SJSA1 (cell line): ENCODE measurements at regions not wholly inside any gene's neighbourhood (a gene's known extent, or its start where the extent isn't known, plus 50 kb on each side); places are given as distances from the start of the nearest gene placed in this dataset.

Experiments used
- DNase-seq, 2 experiments: peaks; one replicate each; pipeline ENCODE4 v3.0.0-alpha.2; 2015 to 2020; ENCODE audit warnings: low spot score in 2 of 2, low read depth in 1 of 2
- H3K27ac ChIP-seq: fragments of 250-450 bp; sonication (Bioruptor Pico); 2 replicates; pipeline ENCODE4 v1.5.1; 2020; ENCODE audit warnings: mild to moderate bottlenecking, moderate library complexity
- H3K27me3 ChIP-seq: fragments of 250-450 bp; sonication (Bioruptor Pico); replicated peaks from 2 replicates; pipeline ENCODE4 v1.5.1; 2020; ENCODE audit warnings: mild to moderate bottlenecking, moderate library complexity
- H3K36me3 ChIP-seq: fragments of 250-450 bp; sonication (Bioruptor Pico); 2 replicates; pipeline ENCODE4 v1.5.1; 2020; ENCODE audit warnings: mild to moderate bottlenecking
- H3K4me1 ChIP-seq: fragments of 250-450 bp; sonication (Bioruptor Pico); replicated peaks from 2 replicates; pipeline ENCODE4 v1.6.1; 2021; ENCODE audit warnings: mild to moderate bottlenecking
- H3K4me3 ChIP-seq: fragments of 250-450 bp; sonication (Bioruptor Pico); 2 replicates; pipeline ENCODE4 v1.5.1; 2020; ENCODE audit warnings: mild to moderate bottlenecking
- H3K9me3 ChIP-seq: fragments of 250-450 bp; sonication (Bioruptor Pico); replicated peaks from 2 replicates; pipeline ENCODE4 v1.5.1; 2020; ENCODE audit warnings: mild to moderate bottlenecking

DNA sequence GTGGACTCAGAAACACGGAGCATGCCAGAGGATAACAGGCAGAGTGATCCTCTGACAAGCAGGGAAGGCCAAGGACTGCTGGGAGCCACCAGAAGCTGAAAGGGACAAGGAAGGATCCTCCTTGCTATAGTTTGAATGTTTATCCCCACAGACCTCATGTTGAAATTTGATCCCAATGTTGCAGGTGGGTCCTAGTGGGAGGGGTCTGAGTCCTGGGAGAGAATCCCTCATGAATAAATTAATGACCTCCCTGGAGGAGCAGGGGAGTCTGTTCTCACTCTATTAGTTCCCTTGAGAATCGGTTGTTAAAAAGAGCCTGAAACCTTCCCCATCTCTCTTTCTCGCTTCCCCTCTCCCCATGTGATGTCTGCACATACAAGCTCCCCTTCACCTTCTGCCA is 124.4 kb downstream of the FBXO15 start:
- Histone ChIP-seq H3K36me3 (no peaks in the 10 kb centered on the region), H3K9me3 (no peaks in the 10 kb centered on the region), H3K4me1 (no peaks in the 10 kb centered on the region), H3K4me3 (no peak overlapping the region), H3K27ac (no peak overlapping the region), H3K27me3 (peaks cover 10% of the 10 kb centered on the region)
- DNase-seq = no peak

- Histone ChIP-seq H3K4me1 (no peaks in the 10 kb centered on the region), H3K27me3 (peaks cover 10% of the 10 kb centered on the region), H3K27ac (no peak overlapping the region), H3K4me3 (no peak overlapping the region), H3K36me3 (no peaks in the 10 kb centered on the region), H3K9me3 (no peaks in the 10 kb centered on the region)
- no peak for DNase-seq
Observed at GRCh38 chr18:74019864-74020263, 127.8 kb downstream of the FBXO15 start.

DNA sequence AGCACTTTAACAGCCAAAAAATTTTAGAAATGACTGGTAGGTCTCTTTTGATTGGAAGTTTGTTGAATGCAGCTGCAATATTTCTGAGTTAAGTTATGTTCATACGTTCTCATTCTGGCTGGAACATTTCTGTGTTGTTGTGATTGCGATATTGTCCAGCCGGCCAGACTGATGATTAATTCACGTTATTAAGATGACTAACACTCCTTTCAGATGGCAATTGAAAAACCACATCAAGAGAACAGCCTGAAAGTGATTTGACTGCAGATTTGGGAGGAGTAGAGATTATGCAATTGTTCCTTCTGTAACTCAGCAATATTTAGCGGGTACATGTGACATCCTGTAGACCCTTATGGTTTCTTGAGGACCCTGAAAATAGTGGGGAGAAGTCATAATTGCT is 133.7 kb downstream of the FBXO15 start:
- H3K27me3 ChIP-seq = no peaks in the 10 kb centered on the region
- H3K4me3 ChIP-seq = no peak overlapping the region
- H3K27ac ChIP-seq = no peak overlapping the region
- H3K4me1 ChIP-seq = no peaks in the 10 kb centered on the region
- no peak for DNase-seq
- no peaks in the 10 kb centered on the region for H3K36me3 ChIP-seq
- H3K9me3 ChIP-seq = no peaks in the 10 kb centered on the region

GRCh38 chr18:74012954-74013630 is 134.5 kb downstream of the FBXO15 start:
- H3K36me3 ChIP-seq = no peaks in the 10 kb centered on the region
- no peaks in the 10 kb centered on the region for H3K4me1 ChIP-seq
- no peaks in the 10 kb centered on the region for H3K27me3 ChIP-seq
- no peak overlapping the region for H3K4me3 ChIP-seq
- H3K27ac ChIP-seq = no peak overlapping the region
- DNase-seq = no peak
- no peaks in the 10 kb centered on the region for H3K9me3 ChIP-seq

DNA sequence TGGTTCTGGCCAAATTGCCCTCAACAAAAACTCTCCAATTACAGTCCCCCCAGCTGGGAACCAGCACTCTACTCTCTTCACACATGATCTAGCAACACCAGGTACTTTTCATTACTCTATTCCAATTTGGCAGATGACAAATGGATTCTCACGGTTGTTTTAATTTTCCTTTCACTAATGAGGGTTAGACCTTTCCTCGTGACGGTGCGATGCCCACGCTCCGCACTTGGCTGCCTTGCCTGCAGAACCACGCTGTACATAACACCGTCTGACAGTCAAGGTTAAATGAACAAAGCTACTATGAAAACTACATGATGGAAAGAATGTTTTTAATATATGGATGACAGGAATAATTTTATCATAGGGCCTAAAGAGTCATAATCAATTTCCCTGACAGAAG is 141.5 kb downstream of the FBXO15 start:
- no peak overlapping the region for H3K4me3 ChIP-seq
- no peaks in the 10 kb centered on the region for H3K4me1 ChIP-seq
- no peaks in the 10 kb centered on the region for H3K27me3 ChIP-seq
- H3K9me3 ChIP-seq = no peaks in the 10 kb centered on the region
- no peaks in the 10 kb centered on the region for H3K36me3 ChIP-seq
- H3K27ac ChIP-seq = no peak overlapping the region
- DNase-seq = no peak

GRCh38 chr18:74005320-74006109 is 142.1 kb downstream of the FBXO15 start:
- Histone ChIP-seq H3K27me3 (no peaks in the 10 kb centered on the region), H3K36me3 (no peaks in the 10 kb centered on the region), H3K9me3 (no peaks in the 10 kb centered on the region), H3K4me3 (no peak overlapping the region), H3K27ac (no peak overlapping the region), H3K4me1 (no peaks in the 10 kb centered on the region)
- no peak for DNase-seq

DNA sequence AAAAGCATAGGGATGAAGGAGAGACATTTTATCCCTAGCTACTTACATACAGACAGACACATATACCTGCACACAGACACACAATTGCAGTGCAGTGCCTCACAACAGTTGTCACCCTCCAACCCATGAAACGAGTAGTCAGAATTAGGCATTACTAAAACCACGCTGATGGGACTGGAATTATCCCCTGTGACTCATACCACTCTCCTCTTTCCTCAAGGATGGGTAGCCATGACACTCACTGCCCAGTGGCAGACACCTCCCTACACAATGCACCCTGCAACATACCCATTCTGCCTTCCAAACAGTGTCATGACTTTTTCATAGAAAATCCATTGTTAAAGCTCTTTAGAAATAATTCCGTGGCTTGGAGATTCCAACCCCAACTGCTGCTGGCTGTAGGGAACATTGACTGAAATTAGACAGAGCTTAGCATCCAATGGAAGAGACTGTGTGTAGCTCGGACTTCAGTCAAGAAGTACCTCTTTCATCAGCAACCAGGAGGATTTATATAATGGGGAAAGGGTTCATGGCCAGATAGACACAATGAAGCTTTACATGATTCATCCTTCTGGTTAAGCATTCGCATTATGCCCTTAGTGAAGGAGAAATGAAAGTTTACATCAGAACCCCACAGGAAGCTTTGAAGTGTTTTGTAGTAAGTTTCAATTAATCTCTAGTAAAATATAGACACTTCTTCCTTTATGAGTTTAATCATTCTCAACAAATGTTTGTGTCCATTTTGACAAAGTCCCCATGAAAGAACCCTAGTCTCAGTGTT is 155.2 kb downstream of the FBXO15 start:
- Histone ChIP-seq H3K36me3 (no peaks in the 10 kb centered on the region), H3K27me3 (no peaks in the 10 kb centered on the region), H3K27ac (no peak overlapping the region), H3K4me1 (no peaks in the 10 kb centered on the region), H3K9me3 (no peaks in the 10 kb centered on the region), H3K4me3 (no peak overlapping the region)
- no peak for DNase-seq

DNA sequence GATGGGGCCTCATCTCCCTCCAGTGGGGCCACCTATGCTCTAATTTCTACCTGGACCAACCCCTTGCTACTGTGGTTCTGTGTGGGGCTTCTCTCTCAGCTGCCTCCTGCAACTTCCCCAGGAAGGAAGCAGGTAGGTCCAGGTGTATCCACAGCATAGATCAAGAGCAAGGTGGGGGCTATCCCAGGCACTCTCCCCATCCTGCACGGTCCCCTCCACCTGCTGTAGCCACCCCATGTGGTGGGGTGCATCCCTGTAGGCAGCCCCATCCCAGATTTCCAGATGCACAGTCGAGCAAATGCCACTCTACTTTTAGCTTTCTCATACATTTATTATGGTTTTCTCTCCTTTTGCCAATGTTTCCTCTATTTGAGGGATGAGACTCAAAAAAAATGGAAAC is 156.1 kb downstream of the FBXO15 start:
- Histone ChIP-seq H3K4me1 (no peaks in the 10 kb centered on the region), H3K9me3 (no peaks in the 10 kb centered on the region), H3K36me3 (no peaks in the 10 kb centered on the region), H3K27ac (no peak overlapping the region), H3K27me3 (no peaks in the 10 kb centered on the region), H3K4me3 (no peak overlapping the region)
- DNase-seq = no peak

DNA sequence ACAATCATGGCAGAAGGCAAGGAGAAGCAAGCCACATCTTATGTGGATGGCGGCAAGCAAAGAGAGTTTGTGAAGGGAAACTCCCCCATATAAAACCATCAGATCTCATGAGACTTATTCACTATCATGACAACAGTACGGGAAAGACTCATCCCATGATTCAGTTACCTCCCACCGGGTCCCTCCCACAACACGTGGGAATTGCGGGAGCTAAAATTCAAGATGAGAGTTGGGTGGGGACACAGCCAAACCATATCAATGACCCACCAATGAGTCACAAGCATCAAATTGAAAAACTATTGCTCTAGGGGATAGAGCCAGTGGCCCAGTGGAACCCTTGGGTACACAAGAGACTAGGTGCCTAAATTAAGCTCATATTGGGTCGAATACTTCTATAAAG is 157.4 kb downstream of the FBXO15 start:
- no peak overlapping the region for H3K27ac ChIP-seq
- H3K27me3 ChIP-seq = no peaks in the 10 kb centered on the region
- no peaks in the 10 kb centered on the region for H3K4me1 ChIP-seq
- no peaks in the 10 kb centered on the region for H3K36me3 ChIP-seq
- H3K4me3 ChIP-seq = no peak overlapping the region
- no peak for DNase-seq
- H3K9me3 ChIP-seq = no peaks in the 10 kb centered on the region

GRCh38 chr18:73987247-73987980 is 160.2 kb downstream of the FBXO15 start:
- Histone ChIP-seq H3K4me1 (no peaks in the 10 kb centered on the region), H3K9me3 (no peaks in the 10 kb centered on the region), H3K27me3 (no peaks in the 10 kb centered on the region), H3K4me3 (no peak overlapping the region), H3K36me3 (no peaks in the 10 kb centered on the region), H3K27ac (no peak overlapping the region)
- DNase-seq = no peak

GRCh38 chr18:73986711-73987110 is 160.9 kb downstream of the FBXO15 start:
- Histone ChIP-seq H3K27ac (no peak overlapping the region), H3K4me1 (no peaks in the 10 kb centered on the region), H3K36me3 (no peaks in the 10 kb centered on the region), H3K27me3 (no peaks in the 10 kb centered on the region), H3K4me3 (no peak overlapping the region), H3K9me3 (no peaks in the 10 kb centered on the region)
- DNase-seq = no peak

- DNase-seq = no peak
- Histone ChIP-seq H3K27me3 (no peaks in the 10 kb centered on the region), H3K27ac (no peak overlapping the region), H3K4me3 (no peak overlapping the region), H3K36me3 (no peaks in the 10 kb centered on the region), H3K4me1 (no peaks in the 10 kb centered on the region), H3K9me3 (no peaks in the 10 kb centered on the region)
Observed at GRCh38 chr18:73985855-73986625, 161.6 kb downstream of the FBXO15 start.

- DNase-seq = no peak
- H3K36me3 ChIP-seq = no peaks in the 10 kb centered on the region
- no peak overlapping the region for H3K27ac ChIP-seq
- no peaks in the 10 kb centered on the region for H3K4me1 ChIP-seq
- no peaks in the 10 kb centered on the region for H3K27me3 ChIP-seq
- H3K9me3 ChIP-seq = no peaks in the 10 kb centered on the region
- H3K4me3 ChIP-seq = no peak overlapping the region
Observed at GRCh38 chr18:73983970-73984369, 163.7 kb downstream of the FBXO15 start.
